GM11168 (cell line): ENCODE measurements at regions not wholly inside any gene's neighbourhood (a gene's known extent, or its start where the extent isn't known, plus 50 kb on each side); places are given as distances from the start of the nearest gene placed in this dataset.

ENCODE experiments used
- in situ Hi-C: fragments of 300-500 bp; cut with MboI; formaldehyde crosslinking; loops from one replicate; pipeline ENCODE4 v1.12.0; 2022; ENCODE audit warnings: low sequenced_read_pairs; ENCODE audit not compliant: unreplicated experiment

GRCh38 chr21:21715266-21715969, 717.2 kb downstream of the NCAM2 start:
- in situ Hi-C loops = no loop called here

DNA sequence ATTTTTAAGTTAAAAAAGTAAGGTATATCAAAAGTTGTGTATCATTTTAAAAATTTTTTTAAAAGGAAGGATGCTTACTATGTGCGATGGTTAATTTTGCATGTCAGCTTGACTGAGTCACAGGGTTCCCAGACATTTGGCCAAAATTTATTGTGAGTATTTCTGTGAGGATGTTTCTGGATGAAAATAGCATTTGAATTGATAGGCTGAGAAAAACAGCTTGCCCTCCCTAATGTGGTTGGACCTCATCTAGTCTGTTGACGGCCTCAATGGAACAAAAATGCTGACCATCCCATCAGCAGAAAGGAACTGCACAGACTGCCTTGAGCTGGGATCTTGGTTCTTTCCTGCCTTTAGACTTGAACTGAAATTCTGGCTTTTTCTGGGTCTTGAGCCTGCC, 724.5 kb downstream of the NCAM2 start:
- in situ Hi-C loops = no loop called here

GRCh38 chr21:21730512-21730911, 732.3 kb downstream of the NCAM2 start:
- in situ Hi-C loops = no loop called here

DNA sequence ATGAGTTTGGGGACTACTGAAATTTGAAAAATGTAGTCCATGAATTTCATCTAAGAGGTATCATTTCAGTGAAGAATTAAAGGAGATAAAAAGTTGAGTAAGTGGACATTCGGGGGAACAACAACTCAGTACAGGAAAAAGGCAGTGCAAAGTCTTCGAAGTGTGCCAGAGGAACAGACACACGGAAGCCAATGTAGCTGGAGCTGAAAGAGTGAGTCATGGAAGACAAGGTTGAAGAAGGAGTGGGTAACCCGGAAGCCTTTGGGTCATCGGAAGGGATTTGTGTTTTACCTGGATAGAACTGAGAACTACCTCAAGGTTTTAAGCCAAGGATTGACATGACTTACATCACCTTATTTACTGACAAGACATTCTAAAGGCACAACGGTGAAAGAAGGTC, 733.4 kb downstream of the NCAM2 start:
- in situ Hi-C loops = no loop called here

DNA sequence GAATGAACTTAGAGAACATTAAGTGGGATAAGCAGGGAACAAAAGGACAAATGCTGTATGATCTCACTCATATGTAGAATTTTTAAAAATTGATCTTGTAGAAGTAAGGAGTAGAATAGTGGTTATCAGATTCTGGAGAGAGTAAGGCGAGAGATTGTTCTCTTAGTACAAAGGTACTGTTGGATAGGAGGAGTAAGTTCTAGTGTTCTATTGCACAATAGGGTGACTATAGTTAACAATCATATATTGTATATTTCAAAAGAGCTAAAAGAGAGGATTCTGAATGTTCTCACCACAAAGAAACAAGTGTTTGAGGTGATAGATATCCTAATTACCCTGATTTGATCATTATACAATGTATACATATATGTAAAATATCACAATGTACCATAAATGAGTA, 735.9 kb downstream of the NCAM2 start:
- in situ Hi-C loops = no loop called here

DNA sequence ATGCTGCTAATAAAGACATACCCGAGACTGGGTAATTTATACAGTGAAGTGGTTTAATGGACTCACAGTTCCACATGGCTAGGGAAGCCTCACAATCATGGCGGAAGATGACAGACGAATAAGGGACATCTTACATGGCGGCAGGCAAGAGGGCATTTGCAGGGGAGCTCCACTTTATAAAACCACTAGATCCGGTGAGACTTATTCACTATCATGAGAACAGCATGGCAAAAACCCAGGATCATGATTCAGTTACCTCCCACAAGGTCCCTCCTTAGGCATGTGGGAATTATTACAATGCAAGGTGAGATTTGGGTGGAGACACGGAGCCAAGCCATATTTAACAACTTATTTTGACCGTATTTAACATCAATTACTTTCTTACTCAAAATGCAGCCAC, 739.0 kb downstream of the NCAM2 start:
- in situ Hi-C loops = no loop called here

DNA sequence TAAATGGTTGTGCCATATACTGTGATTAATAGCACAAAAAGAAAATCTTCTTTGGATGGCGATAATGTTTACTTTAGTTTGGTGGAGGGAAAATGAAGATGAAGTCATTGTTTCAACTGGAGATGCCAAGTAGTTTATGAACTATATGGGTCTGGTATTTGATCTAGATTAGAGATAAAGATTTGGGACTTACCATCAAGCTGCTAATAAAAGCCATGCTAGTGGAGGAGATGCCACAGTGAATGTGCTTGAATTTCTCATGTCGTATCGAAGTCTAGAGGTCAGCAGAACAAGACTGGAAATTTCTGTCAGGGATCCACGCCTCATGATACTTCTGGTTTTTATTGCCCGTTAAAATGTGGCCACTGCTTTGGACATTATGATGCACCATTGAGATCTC, 742.0 kb downstream of the NCAM2 start:
- in situ Hi-C loops = no loop called here

GRCh38 chr21:21750124-21750825, 752.1 kb downstream of the NCAM2 start:
- in situ Hi-C loops = no loop called here

DNA sequence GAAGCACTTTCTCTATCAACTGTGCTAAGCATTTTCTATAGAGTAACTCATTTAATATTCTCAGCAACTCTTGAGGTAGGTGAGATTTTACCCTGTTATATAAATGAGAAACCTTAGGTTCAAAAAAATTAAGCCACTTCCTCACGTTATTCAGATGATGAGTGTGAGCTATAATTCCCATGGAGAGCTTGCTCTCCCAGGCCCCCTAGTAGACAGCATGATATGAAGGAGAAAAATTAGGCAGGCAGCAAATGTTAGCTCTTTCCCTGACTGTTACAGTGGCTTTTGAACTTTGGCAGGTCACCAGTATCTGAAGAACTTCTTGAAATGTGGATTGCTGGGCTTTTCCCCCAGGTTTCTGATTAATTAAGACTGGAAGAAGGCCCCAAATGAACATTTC, 753.1 kb downstream of the NCAM2 start:
- in situ Hi-C loops = no loop called here

DNA sequence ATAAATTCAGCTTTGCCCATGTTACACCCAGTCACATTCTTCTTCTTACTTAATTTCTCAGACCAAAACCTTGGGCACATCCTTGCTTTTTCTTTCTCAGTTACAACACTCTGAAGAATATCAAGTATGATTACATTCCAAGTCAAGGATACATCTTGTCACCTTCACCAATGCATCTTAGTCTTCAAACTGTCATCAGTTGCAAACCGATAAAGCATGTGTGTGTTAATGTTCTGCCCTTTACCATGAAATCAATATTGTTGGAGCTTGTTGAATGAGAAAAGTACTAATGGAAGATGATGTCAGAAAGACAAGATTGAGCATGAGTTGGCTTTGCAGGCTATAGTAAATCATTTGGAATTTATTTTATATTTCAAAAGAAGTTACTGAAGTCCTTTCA, 764.6 kb downstream of the NCAM2 start:
- in situ Hi-C loops = no loop called here

GRCh38 chr21:21764281-21764680, 766.1 kb downstream of the NCAM2 start:
- in situ Hi-C loops = no loop called here

DNA sequence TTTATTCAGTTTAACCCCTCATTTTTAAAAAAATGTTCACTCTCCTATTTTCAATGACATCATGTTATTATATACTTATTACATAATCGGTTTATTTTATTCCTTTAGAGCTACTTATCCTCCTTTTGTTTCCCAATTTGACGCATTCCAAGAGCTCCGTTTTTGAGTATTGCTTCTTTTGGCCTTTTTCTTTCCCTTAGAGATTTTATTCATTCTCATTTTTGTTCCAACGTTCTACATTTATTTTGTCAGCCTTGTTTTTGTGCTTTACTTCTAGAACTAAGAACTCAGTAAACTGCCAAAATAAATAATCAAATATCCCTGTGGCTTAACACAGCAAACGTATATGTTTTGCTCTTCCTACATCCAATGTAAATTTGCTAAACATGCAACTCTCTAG, 769.1 kb downstream of the NCAM2 start:
- in situ Hi-C loops = no loop called here

DNA sequence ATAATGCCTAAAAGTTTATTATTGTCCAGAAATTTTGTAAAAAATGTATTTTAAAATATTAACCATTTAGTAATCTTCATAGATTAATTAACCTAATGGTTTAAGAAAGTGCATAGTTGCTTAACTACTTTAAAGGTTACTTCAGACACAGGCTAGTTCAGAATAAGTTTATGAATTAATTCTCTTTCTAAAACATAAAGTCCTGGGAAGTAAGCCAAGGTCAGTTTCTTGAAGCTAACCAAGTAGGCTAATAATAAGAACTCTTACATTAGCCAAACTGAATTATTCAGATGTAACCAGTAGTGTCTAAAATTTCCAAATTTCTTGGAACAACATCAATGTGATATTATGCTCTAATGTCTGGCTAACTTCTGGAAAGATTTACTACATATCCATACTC, 790.4 kb downstream of the NCAM2 start:
- in situ Hi-C loops = no loop called here

GRCh38 chr21:21801921-21802320, 803.7 kb downstream of the NCAM2 start:
- in situ Hi-C loops = no loop called here

- in situ Hi-C loops = no loop called here
Measured at GRCh38 chr21:21806711-21807597, 808.7 kb downstream of the NCAM2 start.

GRCh38 chr21:21807598-21807903, 809.3 kb downstream of the NCAM2 start:
- in situ Hi-C loops = no loop called here

- in situ Hi-C loops = no loop called here
Measured at GRCh38 chr21:21813289-21813688, 815.1 kb downstream of the NCAM2 start.

- in situ Hi-C loops = no loop called here
Measured at GRCh38 chr21:21813934-21814333, 815.7 kb downstream of the NCAM2 start.

DNA sequence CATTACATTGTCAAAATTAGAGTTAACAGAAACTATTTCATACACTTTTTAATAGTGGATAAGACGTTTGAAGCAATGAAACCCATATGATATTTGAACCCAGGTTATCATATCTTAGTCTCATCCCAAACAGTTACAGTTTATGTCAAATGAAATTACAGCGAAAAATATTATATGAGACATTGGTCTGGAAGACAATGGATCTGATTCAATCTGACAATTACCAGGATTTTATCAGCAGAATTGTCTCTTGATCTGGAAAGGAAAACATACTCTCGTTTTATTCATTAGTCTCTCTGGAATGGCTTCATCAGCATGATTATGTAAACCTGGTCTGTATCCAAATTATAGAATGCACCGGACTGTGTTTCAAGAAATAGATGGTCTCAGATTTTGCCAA, 818.6 kb downstream of the NCAM2 start:
- in situ Hi-C loops = no loop called here

GRCh38 chr21:21818898-21819297, 820.7 kb downstream of the NCAM2 start:
- in situ Hi-C loops = no loop called here

GRCh38 chr21:21828130-21828529, 829.9 kb downstream of the NCAM2 start:
- in situ Hi-C loops = no loop called here
